ENCODE measurements at regions not wholly inside any gene's neighbourhood (a gene's known extent, or its start where the extent isn't known, plus 50 kb on each side); places are given as distances from the start of the nearest gene placed in this dataset.

DNA sequence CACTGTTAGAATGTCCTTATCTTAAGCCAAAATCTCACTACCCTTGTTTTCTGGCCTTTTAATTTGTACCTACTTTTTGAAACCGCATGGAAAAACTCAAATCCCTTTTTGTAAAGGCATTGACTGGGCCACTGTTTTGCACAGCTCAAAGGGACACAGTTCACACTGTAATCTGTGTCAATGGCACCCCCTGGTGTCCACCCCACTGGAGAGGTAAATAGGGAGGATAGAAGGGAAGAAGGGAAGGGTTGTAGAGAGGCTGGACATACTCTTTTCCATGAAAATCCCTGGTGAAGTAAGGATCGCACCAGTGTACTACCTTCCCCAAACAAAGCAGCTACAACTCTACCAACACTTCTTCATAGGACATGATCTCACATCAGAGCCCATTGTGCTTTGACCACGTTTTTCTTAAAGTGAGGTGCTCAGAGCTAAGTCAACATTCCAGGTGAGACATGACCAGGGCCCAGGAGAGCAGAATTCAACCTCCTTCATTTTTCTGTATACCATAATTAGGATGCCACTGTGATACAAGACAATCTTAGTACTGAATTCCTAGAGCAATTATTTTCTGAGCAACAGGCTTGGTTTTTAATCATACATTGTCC is 92.4 kb upstream of the RMDN2 start:
- peak; percentile 85 for DNase-seq
- H3K36me3 ChIP-seq (ENCODE audit: control insufficient read depth, insufficient read depth, low read length) = no peaks in the 10 kb centered on the region
- 0% methylated on average over 1 of the region's 3 CpGs for WGBS (ENCODE audit: insufficient coverage)
- H3K27ac ChIP-seq (ENCODE audit: low read length) = no peak overlapping the region
- H3K4me1 ChIP-seq (ENCODE audit: control insufficient read depth, insufficient read depth, low read length) = peaks cover 23% of the 10 kb centered on the region
- H3K4me3 ChIP-seq (ENCODE audit: low read length) = no peak overlapping the region
- no peaks in the 10 kb centered on the region for H3K27me3 ChIP-seq (ENCODE audit: control insufficient read depth, insufficient read depth, low read length)
- H3K9me3 ChIP-seq (replicated peaks; ENCODE audit: control insufficient read depth, low read depth, low read length) = no peaks in the 10 kb centered on the region

DNA sequence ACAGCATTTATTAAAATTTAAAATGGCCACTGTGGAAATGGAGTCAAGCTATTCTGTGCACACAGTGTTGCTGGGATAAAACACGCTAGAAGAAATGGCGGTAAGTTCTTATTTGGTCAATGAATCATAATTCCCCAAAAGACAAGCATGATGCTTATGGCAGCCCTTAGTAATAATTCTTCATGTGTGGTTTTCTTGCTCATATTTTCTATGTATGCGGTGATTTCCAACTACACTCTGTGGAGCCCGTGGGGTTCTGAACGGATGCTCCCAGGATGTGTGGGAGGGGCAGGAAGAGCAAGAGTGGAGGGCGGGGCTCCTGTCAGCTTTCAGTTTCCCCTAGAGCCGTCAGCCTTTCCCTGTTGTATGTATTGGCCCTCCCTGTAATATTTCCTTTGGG is 91.7 kb upstream of the RMDN2 start:
- peaks cover 21% of the 10 kb centered on the region for H3K4me1 ChIP-seq (ENCODE audit: control insufficient read depth, insufficient read depth, low read length)
- WGBS (ENCODE audit: insufficient coverage) = no CpG with 5 or more reads among the region's 7 CpGs
- H3K9me3 ChIP-seq (replicated peaks; ENCODE audit: control insufficient read depth, low read depth, low read length) = no peaks in the 10 kb centered on the region
- no peaks in the 10 kb centered on the region for H3K36me3 ChIP-seq (ENCODE audit: control insufficient read depth, insufficient read depth, low read length)
- no peak overlapping the region for H3K27ac ChIP-seq (ENCODE audit: low read length)
- no peak overlapping the region for H3K4me3 ChIP-seq (ENCODE audit: low read length)
- H3K27me3 ChIP-seq (ENCODE audit: control insufficient read depth, insufficient read depth, low read length) = no peaks in the 10 kb centered on the region
- no peak for DNase-seq

DNA sequence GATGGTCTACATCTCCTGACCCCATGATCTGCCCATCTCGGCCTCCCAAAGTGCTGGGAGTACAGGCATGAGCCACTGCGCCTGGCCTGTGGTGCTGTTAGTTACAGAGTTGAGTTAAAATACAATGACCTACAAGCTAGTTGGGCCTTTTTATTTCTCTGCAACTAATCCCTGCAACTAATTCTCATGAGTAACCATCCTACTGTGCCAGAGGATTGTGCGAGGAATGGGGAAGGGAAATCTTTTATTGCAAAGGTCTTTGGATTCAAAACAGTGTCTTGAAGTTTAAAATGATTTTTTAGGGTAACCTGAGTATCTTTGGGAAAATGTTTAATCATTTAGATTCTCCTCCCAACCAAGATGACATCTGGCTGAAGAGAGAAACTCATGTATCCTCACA is 88.8 kb upstream of the RMDN2 start:
- no peak for DNase-seq
- no CpG with 5 or more reads among the region's 3 CpGs for WGBS (ENCODE audit: insufficient coverage)
- no peak overlapping the region for H3K27ac ChIP-seq (ENCODE audit: low read length)
- no peaks in the 10 kb centered on the region for H3K9me3 ChIP-seq (replicated peaks; ENCODE audit: control insufficient read depth, low read depth, low read length)
- H3K4me1 ChIP-seq (ENCODE audit: control insufficient read depth, insufficient read depth, low read length) = peaks cover 8% of the 10 kb centered on the region
- H3K36me3 ChIP-seq (ENCODE audit: control insufficient read depth, insufficient read depth, low read length) = no peaks in the 10 kb centered on the region
- no peak overlapping the region for H3K4me3 ChIP-seq (ENCODE audit: low read length)
- no peaks in the 10 kb centered on the region for H3K27me3 ChIP-seq (ENCODE audit: control insufficient read depth, insufficient read depth, low read length)

DNA sequence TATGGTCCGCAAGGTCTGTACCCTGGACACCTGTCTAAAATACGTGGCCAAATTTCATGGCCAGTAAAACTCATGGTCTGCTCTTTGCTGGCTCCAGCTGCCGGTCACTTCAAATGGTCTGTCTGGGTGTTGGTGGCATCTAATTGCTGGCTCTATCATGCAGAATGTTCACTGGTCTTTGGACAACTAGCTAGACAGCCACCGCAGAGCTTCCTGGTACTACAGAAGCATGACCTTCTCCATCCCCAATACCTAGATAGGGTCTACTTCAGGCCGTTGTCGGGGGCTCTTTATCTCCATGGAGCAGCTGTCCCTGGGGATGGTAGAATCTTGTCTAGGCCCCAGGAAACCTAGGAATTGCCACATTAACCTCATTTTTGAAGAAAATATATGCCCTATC is 88.4 kb upstream of the RMDN2 start:
- no peak overlapping the region for H3K27ac ChIP-seq (ENCODE audit: low read length)
- H3K9me3 ChIP-seq (replicated peaks; ENCODE audit: control insufficient read depth, low read depth, low read length) = no peaks in the 10 kb centered on the region
- no peaks in the 10 kb centered on the region for H3K27me3 ChIP-seq (ENCODE audit: control insufficient read depth, insufficient read depth, low read length)
- WGBS (ENCODE audit: insufficient coverage) = 96% methylated on average over 5 of the region's 6 CpGs
- H3K4me3 ChIP-seq (ENCODE audit: low read length) = no peak overlapping the region
- peaks cover 8% of the 10 kb centered on the region for H3K4me1 ChIP-seq (ENCODE audit: control insufficient read depth, insufficient read depth, low read length)
- no peaks in the 10 kb centered on the region for H3K36me3 ChIP-seq (ENCODE audit: control insufficient read depth, insufficient read depth, low read length)
- DNase-seq = no peak

DNA sequence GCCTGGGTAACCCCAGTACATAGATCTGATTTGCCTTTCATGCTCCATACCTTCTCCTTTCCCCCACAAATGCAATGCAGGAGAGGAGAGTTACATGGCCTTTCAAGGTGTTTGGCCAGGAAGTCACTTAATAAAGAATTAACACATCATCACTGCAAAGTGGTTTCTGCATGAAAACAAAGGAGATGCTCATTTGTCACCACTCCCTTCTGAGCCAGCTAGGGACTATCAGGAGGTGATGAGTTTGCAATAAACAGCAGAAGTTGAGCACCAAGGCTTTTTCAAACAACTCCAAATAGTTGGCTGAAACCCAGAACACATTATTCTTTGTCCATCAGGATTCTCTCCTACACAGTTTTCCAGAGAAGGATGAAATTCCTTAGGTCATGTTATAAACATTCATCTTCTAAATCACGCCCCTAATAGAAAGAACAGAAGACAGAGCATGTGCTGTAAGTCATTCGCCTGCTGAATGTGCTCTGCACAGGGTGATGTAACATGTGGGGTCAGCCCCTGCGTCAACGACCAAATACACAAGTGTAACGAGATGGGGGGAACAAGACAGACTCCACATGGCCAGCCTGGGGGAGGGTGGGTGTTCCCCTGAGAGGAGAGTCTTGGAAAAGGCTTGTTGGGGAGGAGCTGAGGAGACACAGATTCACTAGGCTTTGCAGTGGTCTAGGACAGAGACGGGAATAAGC is 87.3 kb upstream of the RMDN2 start:
- peaks cover 8% of the 10 kb centered on the region for H3K4me1 ChIP-seq (ENCODE audit: control insufficient read depth, insufficient read depth, low read length)
- WGBS (ENCODE audit: insufficient coverage) = 21% methylated on average over 4 of the region's 6 CpGs
- no peaks in the 10 kb centered on the region for H3K9me3 ChIP-seq (replicated peaks; ENCODE audit: control insufficient read depth, low read depth, low read length)
- peak; percentile 86 for DNase-seq
- no peaks in the 10 kb centered on the region for H3K27me3 ChIP-seq (ENCODE audit: control insufficient read depth, insufficient read depth, low read length)
- H3K27ac ChIP-seq (ENCODE audit: low read length) = peak overlapping the region; percentile 33
- H3K36me3 ChIP-seq (ENCODE audit: control insufficient read depth, insufficient read depth, low read length) = no peaks in the 10 kb centered on the region
- H3K4me3 ChIP-seq (ENCODE audit: low read length) = no peak overlapping the region

DNA sequence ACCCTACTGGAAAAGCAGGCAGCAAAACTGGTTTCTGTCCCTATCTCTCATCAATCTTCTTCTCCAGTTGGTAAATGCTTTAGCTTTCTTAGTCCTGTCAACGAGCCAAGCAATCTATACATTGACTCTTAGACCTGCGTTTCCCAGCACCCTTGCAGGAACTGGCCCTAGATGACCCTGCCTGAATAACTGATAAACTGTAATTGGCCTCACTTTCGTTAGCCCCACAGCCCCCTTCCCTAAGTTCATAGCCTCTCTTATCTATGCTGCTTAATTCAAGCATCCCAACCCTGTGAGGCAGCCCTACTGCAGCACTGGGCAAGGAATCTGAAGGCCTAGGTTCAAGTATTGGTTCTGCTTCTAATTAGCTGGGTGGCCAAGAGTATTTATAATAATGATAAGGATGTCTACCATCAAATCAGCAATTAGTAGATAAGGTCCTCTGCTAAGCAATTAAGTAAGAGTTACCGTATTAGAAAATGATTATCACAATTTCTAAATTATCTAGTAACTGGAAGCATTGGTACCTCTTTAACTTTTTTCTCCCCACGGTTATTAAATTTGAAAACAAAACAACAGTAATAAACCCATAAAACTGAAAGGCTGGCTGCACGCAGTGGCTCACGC is 86.4 kb upstream of the RMDN2 start:
- Histone ChIP-seq H3K36me3 (ENCODE audit: control insufficient read depth, insufficient read depth, low read length) (no peaks in the 10 kb centered on the region), H3K27ac (ENCODE audit: low read length) (no peak overlapping the region), H3K4me1 (ENCODE audit: control insufficient read depth, insufficient read depth, low read length) (peaks cover 10% of the 10 kb centered on the region), H3K9me3 (replicated peaks; ENCODE audit: control insufficient read depth, low read depth, low read length) (no peaks in the 10 kb centered on the region), H3K27me3 (ENCODE audit: control insufficient read depth, insufficient read depth, low read length) (no peaks in the 10 kb centered on the region), H3K4me3 (ENCODE audit: low read length) (no peak overlapping the region)
- DNase-seq = no peak
- 59% methylated on average over 2 of the region's 7 CpGs for WGBS (ENCODE audit: insufficient coverage)

DNA sequence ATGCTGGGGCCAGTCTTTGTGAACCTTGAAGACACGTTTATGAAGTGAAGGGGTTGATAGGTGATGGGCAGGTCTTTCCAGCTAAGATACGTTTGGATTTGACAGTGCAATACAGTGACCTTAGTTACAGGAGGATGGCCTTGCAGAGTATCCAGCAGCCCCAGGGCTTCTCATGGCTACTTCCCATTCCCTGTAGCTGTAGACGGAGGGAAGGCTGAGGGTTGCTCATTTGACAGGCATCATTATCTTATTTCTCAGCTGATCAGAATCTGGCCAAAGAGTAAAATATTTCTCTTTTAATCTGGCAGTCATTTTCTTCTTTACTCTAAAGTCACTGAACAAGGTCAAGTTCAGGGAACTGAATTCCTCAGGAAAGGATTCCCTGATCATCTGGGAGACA is 85.1 kb upstream of the RMDN2 start:
- Histone ChIP-seq H3K36me3 (ENCODE audit: control insufficient read depth, insufficient read depth, low read length) (no peaks in the 10 kb centered on the region), H3K4me1 (ENCODE audit: control insufficient read depth, insufficient read depth, low read length) (peaks cover 10% of the 10 kb centered on the region), H3K9me3 (replicated peaks; ENCODE audit: control insufficient read depth, low read depth, low read length) (no peaks in the 10 kb centered on the region), H3K4me3 (ENCODE audit: low read length) (no peak overlapping the region), H3K27ac (ENCODE audit: low read length) (no peak overlapping the region), H3K27me3 (ENCODE audit: control insufficient read depth, insufficient read depth, low read length) (no peaks in the 10 kb centered on the region)
- DNase-seq = no peak
- 58% methylated on average over 2 of the region's 3 CpGs for WGBS (ENCODE audit: insufficient coverage)

DNA sequence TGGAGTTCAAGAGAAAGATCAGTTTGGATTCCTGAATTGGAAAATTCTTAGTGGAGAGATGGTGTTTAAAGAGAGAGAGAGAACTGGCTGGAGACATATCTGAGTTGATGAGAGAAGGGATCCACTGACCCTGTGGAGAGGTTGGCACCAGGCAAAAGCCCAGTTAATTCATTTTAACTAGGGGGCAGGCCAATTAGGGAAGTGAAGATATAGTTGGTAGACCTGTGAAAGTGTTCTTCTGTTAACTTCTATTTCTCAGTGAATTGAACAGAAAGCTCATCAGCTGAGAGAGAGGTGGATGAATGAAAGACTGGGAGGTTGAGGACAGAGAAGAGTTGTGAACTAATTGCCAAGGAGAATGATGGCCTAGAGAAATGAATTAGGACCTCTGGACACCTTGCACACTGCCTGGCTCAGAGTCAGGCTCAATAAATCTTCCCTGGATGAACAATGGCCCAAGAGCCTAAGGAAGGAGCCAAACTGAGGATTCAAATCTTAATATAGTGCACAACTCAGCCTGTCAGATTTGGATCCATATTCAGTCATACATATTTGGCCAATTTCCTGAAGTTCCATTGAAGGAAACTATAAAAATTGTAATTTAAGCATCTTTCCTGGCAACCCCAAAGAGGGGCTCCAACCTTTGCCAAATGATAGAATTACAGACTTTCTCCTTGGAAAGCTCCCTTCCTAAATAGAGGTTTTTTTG is 82.2 kb upstream of the RMDN2 start:
- Histone ChIP-seq H3K27me3 (ENCODE audit: control insufficient read depth, insufficient read depth, low read length) (no peaks in the 10 kb centered on the region), H3K4me3 (ENCODE audit: low read length) (no peak overlapping the region)
- DNase-seq = peak; percentile 91

DNA sequence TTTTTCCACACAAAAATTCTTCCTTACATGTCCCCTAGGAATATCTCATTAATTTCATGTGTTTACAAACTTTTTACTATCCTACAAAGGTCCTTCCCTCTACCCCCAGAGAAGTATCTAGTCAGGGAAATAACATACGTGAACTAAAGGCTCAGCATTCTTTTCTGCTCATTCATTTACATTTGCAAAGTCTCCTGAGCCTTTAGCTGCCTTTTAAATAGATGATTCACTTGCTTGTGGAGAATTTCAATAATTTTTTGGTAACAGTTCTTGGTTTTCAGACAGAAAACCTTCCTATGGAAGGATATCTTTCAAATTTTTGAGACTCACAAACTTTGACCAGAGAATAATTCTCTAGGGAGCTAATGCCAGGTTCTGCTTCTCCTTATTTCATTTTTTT is 81.5 kb upstream of the RMDN2 start:
- no peak overlapping the region for H3K27ac ChIP-seq (ENCODE audit: low read length)
- H3K36me3 ChIP-seq (ENCODE audit: control insufficient read depth, insufficient read depth, low read length) = no peaks in the 10 kb centered on the region
- no CpG with 5 or more reads among the region's 1 CpG for WGBS (ENCODE audit: insufficient coverage)
- no peak overlapping the region for H3K4me3 ChIP-seq (ENCODE audit: low read length)
- no peaks in the 10 kb centered on the region for H3K9me3 ChIP-seq (replicated peaks; ENCODE audit: control insufficient read depth, low read depth, low read length)
- DNase-seq = peak; percentile 79
- peaks cover 4% of the 10 kb centered on the region for H3K4me1 ChIP-seq (ENCODE audit: control insufficient read depth, insufficient read depth, low read length)
- H3K27me3 ChIP-seq (ENCODE audit: control insufficient read depth, insufficient read depth, low read length) = no peaks in the 10 kb centered on the region

More for the DNA sequence above, 82.2 kb upstream of the RMDN2 start:
- no peaks in the 10 kb centered on the region for H3K36me3 ChIP-seq (ENCODE audit: control insufficient read depth, insufficient read depth, low read length)
- peaks cover 10% of the 10 kb centered on the region for H3K4me1 ChIP-seq (ENCODE audit: control insufficient read depth, insufficient read depth, low read length)
- peak overlapping the region; percentile 23 for H3K27ac ChIP-seq (ENCODE audit: low read length)
- H3K9me3 ChIP-seq (replicated peaks; ENCODE audit: control insufficient read depth, low read depth, low read length) = no peaks in the 10 kb centered on the region

DNA sequence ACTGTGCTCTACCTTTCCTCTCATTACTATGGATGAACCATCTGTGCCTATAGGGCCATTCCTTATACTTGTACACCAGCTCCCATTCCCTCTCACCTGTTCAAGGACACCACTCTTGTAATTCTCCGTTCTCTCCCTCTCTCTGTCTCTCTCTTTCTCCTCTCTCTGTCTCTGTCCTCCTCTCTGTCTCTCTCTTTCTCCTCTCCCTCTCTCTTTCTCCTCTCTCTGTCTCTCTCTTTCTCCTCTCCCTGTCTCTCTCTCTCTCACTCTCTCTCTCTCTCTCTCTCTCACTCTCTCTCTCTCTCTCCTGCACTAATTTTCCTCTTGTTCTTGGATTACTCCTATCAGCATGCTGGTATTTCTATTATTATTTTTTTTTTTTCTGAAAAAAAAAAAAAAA is 78.9 kb upstream of the RMDN2 start:
- no peaks in the 10 kb centered on the region for H3K36me3 ChIP-seq (ENCODE audit: control insufficient read depth, insufficient read depth, low read length)
- WGBS (ENCODE audit: insufficient coverage) = 0% methylated on average over 1 of the region's 1 CpG
- H3K4me1 ChIP-seq (ENCODE audit: control insufficient read depth, insufficient read depth, low read length) = peaks cover 3% of the 10 kb centered on the region
- H3K27me3 ChIP-seq (ENCODE audit: control insufficient read depth, insufficient read depth, low read length) = no peaks in the 10 kb centered on the region
- DNase-seq = no peak
- no peak overlapping the region for H3K27ac ChIP-seq (ENCODE audit: low read length)
- H3K9me3 ChIP-seq (replicated peaks; ENCODE audit: control insufficient read depth, low read depth, low read length) = no peaks in the 10 kb centered on the region
- H3K4me3 ChIP-seq (ENCODE audit: low read length) = no peak overlapping the region
